WTC11 (cell line): ENCODE measurements at regions not wholly inside any gene's neighbourhood (a gene's known extent, or its start where the extent isn't known, plus 50 kb on each side); places are given as distances from the start of the nearest gene placed in this dataset.

Source experiments
- ATAC-seq: fragments of 200-7000 bp; cut with Tn5 transposase; 2 replicates; pipeline ENCODE4 v1.10.0; 2021; ENCODE audit warnings: mild to moderate bottlenecking, moderate library complexity
- CTCF ChIA-PET: fragments of 300-600 bp; sonication (Branson Sonifier 250); formaldehyde crosslinking; loops from one replicate; lab custom pipeline; 2021; ENCODE audit warnings: antibody characterized with exemption; lab: Charles Lee
- POLR2A ChIA-PET: fragments of 350-600 bp; sonication (Branson Sonifier 250); formaldehyde crosslinking; loops from one replicate; lab custom pipeline; 2021; ENCODE audit warnings: antibody characterized with exemption; lab: Charles Lee
- DNase-seq: peaks from one replicate; pipeline ENCODE4 v3.0.0; 2021; ENCODE audit warnings: low spot score
- H3K27ac Mint-ChIP-seq: 2 replicates; pipeline ENCODE4 v1.8.0; 2021; ENCODE audit warnings: mixed read lengths
- H3K27me3 Mint-ChIP-seq: 2 replicates; pipeline ENCODE4 v1.8.0; 2021; ENCODE audit warnings: low read depth, mild to moderate bottlenecking, moderate library complexity, mixed read lengths
- H3K36me3 Mint-ChIP-seq: 2 replicates; pipeline ENCODE4 v1.8.0; 2021; ENCODE audit warnings: mixed read lengths
- H3K4me1 Mint-ChIP-seq: 2 replicates; pipeline ENCODE4 v1.8.0; 2022; ENCODE audit warnings: mixed read lengths
- H3K4me3 Mint-ChIP-seq: 2 replicates; pipeline ENCODE4 v1.8.0; 2021; ENCODE audit warnings: mild to moderate bottlenecking, moderate library complexity, mixed read lengths
- H3K9me3 Mint-ChIP-seq: 2 replicates; pipeline ENCODE4 v1.8.0; 2021; ENCODE audit warnings: mixed read lengths
- CREB1 ChIP-seq: sonication (generic); formaldehyde crosslinking; IDR thresholded peaks from 2 replicates; pipeline ENCODE4 v1.8.0; 2023; ENCODE audit warnings: mild to moderate bottlenecking, missing genetic modification reagents
- CTCF ChIP-seq: fragments of 200-600 bp; IDR thresholded peaks from 2 replicates; pipeline ENCODE4 v1.8.0; 2022; ENCODE audit warnings: antibody characterized with exemption
- ELF4 ChIP-seq: sonication (generic); formaldehyde crosslinking; IDR thresholded peaks from 2 replicates; pipeline ENCODE4 v1.8.1; 2022; ENCODE audit warnings: low read depth, mild to moderate bottlenecking, moderate library complexity, missing genetic modification reagents
- ESRRA ChIP-seq: sonication (generic); formaldehyde crosslinking; IDR thresholded peaks from 2 replicates; pipeline ENCODE4 v1.8.1; 2022; ENCODE audit warnings: mild to moderate bottlenecking, missing genetic modification reagents, borderline replicate concordance
- FOXK1 ChIP-seq: sonication (generic); formaldehyde crosslinking; IDR thresholded peaks from 2 replicates; pipeline ENCODE4 v1.8.0; 2022; ENCODE audit warnings: mild to moderate bottlenecking, moderate library complexity, missing genetic modification reagents
- FOXP1 ChIP-seq: sonication (generic); formaldehyde crosslinking; IDR thresholded peaks from 2 replicates; pipeline ENCODE4 v1.8.0; 2022; ENCODE audit warnings: missing genetic modification reagents, mild to moderate bottlenecking, moderate library complexity, borderline replicate concordance
- NFE2L1 ChIP-seq: sonication (generic); formaldehyde crosslinking; IDR thresholded peaks from 2 replicates; pipeline ENCODE4 v1.8.1; 2023; ENCODE audit warnings: missing genetic modification reagents
- PRDM15 ChIP-seq: sonication (generic); formaldehyde crosslinking; IDR thresholded peaks from 2 replicates; pipeline ENCODE4 v1.8.0; 2022; ENCODE audit warnings: missing genetic modification reagents
- SP1 ChIP-seq: sonication (generic); formaldehyde crosslinking; conservative IDR thresholded peaks from 2 replicates; pipeline ENCODE4 v1.8.1; 2022; ENCODE audit warnings: missing genetic modification reagents
- TCF7 ChIP-seq: sonication (generic); formaldehyde crosslinking; IDR thresholded peaks from 2 replicates; pipeline ENCODE4 v1.8.0; 2022; ENCODE audit warnings: mild to moderate bottlenecking, low read depth, missing genetic modification reagents, moderate library complexity
- TP53 ChIP-seq: sonication (generic); formaldehyde crosslinking; IDR thresholded peaks from 2 replicates; pipeline ENCODE4 v1.8.1; 2023; ENCODE audit warnings: mild to moderate bottlenecking, missing genetic modification reagents
- ZBTB43 ChIP-seq: sonication (generic); formaldehyde crosslinking; IDR thresholded peaks from 2 replicates; pipeline ENCODE4 v1.8.1; 2023; ENCODE audit warnings: mild to moderate bottlenecking, missing genetic modification reagents
- ZNF317 ChIP-seq: sonication (generic); formaldehyde crosslinking; IDR thresholded peaks from 2 replicates; pipeline ENCODE4 v1.8.1; 2023; ENCODE audit warnings: low read depth, mild to moderate bottlenecking, moderate library complexity, missing genetic modification reagents, borderline replicate concordance
- ZNF416 ChIP-seq: fragments of 250-450 bp; sonication (Bioruptor Pico); IDR thresholded peaks from 2 replicates; pipeline ENCODE4 v1.9.0; 2021; ENCODE audit warnings: mild to moderate bottlenecking, inconsistent platforms
- TF ChIP-seq, protein P1 (sequence below): sonication (generic); formaldehyde crosslinking; IDR thresholded peaks from 2 replicates; pipeline ENCODE4 v1.8.0; 2022; ENCODE audit warnings: mild to moderate bottlenecking, missing genetic modification reagents

- no peak for TF ChIP-seq ZBTB43 (CRISPR knock-in tag)
- TF ChIP-seq FOXP1 (CRISPR knock-in tag), result no peak
- no peak for TF ChIP-seq ESRRA
- no peak for TF ChIP-seq PRDM15
- TF ChIP-seq NFE2L1 (CRISPR knock-in tag), result no peak
These were observed 297.9 kb upstream of the PTGER4 start (continued) for GRCh38 chr5:40381676-40382363.

DNA sequence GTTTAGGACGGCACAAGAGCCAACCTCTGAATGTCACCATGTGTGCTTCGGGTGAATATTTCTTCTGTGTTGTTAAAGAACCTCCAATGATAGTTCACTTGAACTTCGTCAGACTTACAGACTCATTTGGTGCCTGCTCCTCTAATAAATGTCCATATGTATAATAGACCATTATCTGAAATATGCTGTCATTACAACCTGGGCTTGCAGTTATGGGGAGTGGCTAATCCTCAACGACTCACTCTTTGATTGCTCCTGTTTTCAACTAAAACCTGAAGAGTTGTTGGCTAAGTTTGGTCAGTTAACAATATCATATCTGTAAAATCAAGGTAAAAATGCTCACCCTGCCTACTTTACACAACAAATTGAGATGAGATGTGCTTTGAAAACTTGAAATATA lies 298.7 kb upstream of the PTGER4 start:
- Mint-ChIP-seq H3K27me3 (no peaks in the 10 kb centered on the region), H3K4me1 (peaks cover 14% of the 10 kb centered on the region), H3K27ac (no peak overlapping the region), H3K9me3 (peaks cover 8% of the 10 kb centered on the region), H3K36me3 (no peaks in the 10 kb centered on the region)
- POLR2A ChIA-PET, result no interaction called here
- DNase-seq, result no peak
- no peak for ATAC-seq
- CTCF ChIA-PET, result no interaction called here
- no peak for TF ChIP-seq CTCF
- no peak for TF ChIP-seq SP1
- TF ChIP-seq, protein P1, sequence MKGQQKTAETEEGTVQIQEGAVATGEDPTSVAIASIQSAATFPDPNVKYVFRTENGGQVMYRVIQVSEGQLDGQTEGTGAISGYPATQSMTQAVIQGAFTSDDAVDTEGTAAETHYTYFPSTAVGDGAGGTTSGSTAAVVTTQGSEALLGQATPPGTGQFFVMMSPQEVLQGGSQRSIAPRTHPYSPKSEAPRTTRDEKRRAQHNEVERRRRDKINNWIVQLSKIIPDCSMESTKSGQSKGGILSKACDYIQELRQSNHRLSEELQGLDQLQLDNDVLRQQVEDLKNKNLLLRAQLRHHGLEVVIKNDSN (CRISPR knock-in tag), result no peak
- TF ChIP-seq ELF4, result no peak
- TF ChIP-seq FOXK1 (CRISPR knock-in tag), result no peak
- TF ChIP-seq, all 79 proteins: peak for 0
- H3K4me3 Mint-ChIP-seq, result no peak overlapping the region

GRCh38 chr5:40378396-40379177 lies 301.1 kb upstream of the PTGER4 start:
- H3K4me3 Mint-ChIP-seq, result no peak overlapping the region
- POLR2A ChIA-PET, result no interaction called here

GRCh38 chr5:40376566-40376965 lies 303.1 kb upstream of the PTGER4 start:
- no peak overlapping the region for H3K4me3 Mint-ChIP-seq
- ATAC-seq (no peak), DNase-seq (no peak)
- H3K9me3 Mint-ChIP-seq, result peaks cover 8% of the 10 kb centered on the region
- H3K4me1 Mint-ChIP-seq, result no peaks in the 10 kb centered on the region; the same call in 1 of the 2 replicates
- TF ChIP-seq ZNF317 (CRISPR knock-in tag) (no peak), TP53 (no peak), ZNF416 (CRISPR knock-in tag) (no peak), TCF7 (CRISPR knock-in tag) (no peak)
- no peak overlapping the region for H3K27ac Mint-ChIP-seq
- POLR2A ChIA-PET, result no interaction called here
- no peaks in the 10 kb centered on the region for H3K36me3 Mint-ChIP-seq
- H3K27me3 Mint-ChIP-seq, result no peaks in the 10 kb centered on the region
- CTCF ChIA-PET, result no interaction called here

More at GRCh38 chr5:40378396-40379177, 301.1 kb upstream of the PTGER4 start:
- TF ChIP-seq CREB1 (CRISPR knock-in tag), result no peak
- no peaks in the 10 kb centered on the region; the same call in 1 of the 2 replicates for H3K4me1 Mint-ChIP-seq
- CTCF ChIA-PET, result no interaction called here
- no peaks in the 10 kb centered on the region for H3K27me3 Mint-ChIP-seq
- no peak for DNase-seq
- no peak overlapping the region for H3K27ac Mint-ChIP-seq
- no peak for ATAC-seq
- H3K36me3 Mint-ChIP-seq, result no peaks in the 10 kb centered on the region
- H3K9me3 Mint-ChIP-seq, result peaks cover 8% of the 10 kb centered on the region
